HepG2 (cell line): ENCODE measurements at regions not wholly inside any gene's neighbourhood (a gene's known extent, or its start where the extent isn't known, plus 50 kb on each side); places are given as distances from the start of the nearest gene placed in this dataset.

ENCODE experiments used
- CTCF ChIP-seq: sonication (generic); formaldehyde crosslinking; IDR thresholded peaks from 2 replicates; pipeline ENCODE4 v1.5.0; 2020; ENCODE audit warnings: mild to moderate bottlenecking, missing genetic modification reagents, moderate library complexity
- FOXK2 ChIP-seq: fragments of 450-650 bp; IDR thresholded peaks from 2 replicates; pipeline ENCODE4 v1.6.1; 2016
- IRF2 ChIP-seq: IDR thresholded peaks from 2 replicates; pipeline ENCODE4 v1.6.1; 2018; ENCODE audit warnings: missing genetic modification reagents, missing compliant biosample characterization
- NR0B2 ChIP-seq: sonication (generic); formaldehyde crosslinking; IDR thresholded peaks from 2 replicates; pipeline ENCODE4 v1.4.0; 2020; ENCODE audit warnings: mild to moderate bottlenecking, missing genetic modification reagents
- POLR2A ChIP-seq, 2 experiments: IDR thresholded peaks; 2 replicates each; pipeline ENCODE4 v1.6.1; 2011; ENCODE audit warnings: low read depth in 2 of 2, low read length in 2 of 2, mild to moderate bottlenecking in 1 of 2, moderate library complexity in 1 of 2; ENCODE audit not compliant: insufficient read depth in 1 of 2
- SIN3A ChIP-seq: IDR thresholded peaks from 2 replicates; pipeline ENCODE4 v1.6.1; 2011; ENCODE audit warnings: low read depth, mild to moderate bottlenecking, control low read depth, low read length, borderline replicate concordance
- TAF15 ChIP-seq: fragments of 200-400 bp; formaldehyde crosslinking; IDR thresholded peaks from one replicate; pipeline ENCODE4 v1.6.1; 2018; ENCODE audit warnings: mild to moderate bottlenecking, low read depth, low read length; ENCODE audit not compliant: poor library complexity, severe bottlenecking
- ZFP37 ChIP-seq: sonication (generic); formaldehyde crosslinking; IDR thresholded peaks from 2 replicates; pipeline ENCODE4 v1.4.0; 2020; ENCODE audit warnings: missing genetic modification reagents, borderline replicate concordance
- ZFX ChIP-seq: sonication (generic); formaldehyde crosslinking; IDR thresholded peaks from 2 replicates; pipeline ENCODE4 v1.4.0; 2020; ENCODE audit warnings: mild to moderate bottlenecking, low read depth, missing genetic modification reagents, moderate library complexity
- ZNF274 ChIP-seq: sonication (generic); formaldehyde crosslinking; IDR thresholded peaks from 2 replicates; pipeline ENCODE4 v1.5.1; 2020; ENCODE audit warnings: mild to moderate bottlenecking, missing genetic modification reagents
- ZNF639 ChIP-seq: conservative IDR thresholded peaks from 2 replicates; pipeline ENCODE4 v1.6.1; 2018; ENCODE audit warnings: missing genetic modification reagents

- TF ChIP-seq POLR2A (IDR thresholded peaks at IDR 0.05; ENCODE audit: insufficient read depth in 1 of 2, low read depth in 2 of 2, low read length in 2 of 2) = no peak
- no peak for TF ChIP-seq CTCF (CRISPR knock-in tag)
- no peak for TF ChIP-seq ZNF274 (CRISPR knock-in tag)
- no peak for TF ChIP-seq TAF15
- no peak for TF ChIP-seq FOXK2
- no peak for TF ChIP-seq SIN3A
- no peak for TF ChIP-seq IRF2
- TF ChIP-seq ZFX (CRISPR knock-in tag) = no peak
- no peak for TF ChIP-seq ZFP37 (CRISPR knock-in tag)
- no peak for TF ChIP-seq ZNF639
- TF ChIP-seq NR0B2 = no peak
Observed at GRCh38 chr2:2701176-2701781, 370.2 kb upstream of the MYT1L start.
